HCT116 (cell line): ENCODE measurements at regions not wholly inside any gene's neighbourhood (a gene's known extent, or its start where the extent isn't known, plus 50 kb on each side); places are given as distances from the start of the nearest gene placed in this dataset.

ENCODE experiments used
- ATAC-seq: fragments of 200-7000 bp; cut with Tn5 transposase; 2 replicates; pipeline ENCODE4 v1.9.1; 2020; ENCODE audit warnings: mild to moderate bottlenecking, moderate library complexity
- BruUV-seq: library from RNA; stranded (reverse); fragments of 400-500 nt; replicated peaks from 2 replicates; lab custom pipeline; 2021; lab: Mats Ljungman, UMichigan
- CTCF ChIA-PET: fragments of 300-600 bp; sonication (Branson Sonifier 250); formaldehyde crosslinking; loops from one replicate; lab custom pipeline; 2021; ENCODE audit warnings: antibody characterized with exemption; lab: Charles Lee
- POLR2A ChIA-PET: fragments of 300-600, 350-600 bp; sonication (Branson Sonifier 250); formaldehyde crosslinking; loops from one replicate; lab custom pipeline; 2021; ENCODE audit warnings: antibody characterized with exemption; lab: Charles Lee
- RAD21 ChIA-PET, 2 experiments: fragments of 300-600 bp; sonication (Branson Sonifier 250); formaldehyde crosslinking; loops; one replicate each; lab custom pipeline; 2023; ENCODE audit warnings: low total read pairs in 2 of 2; ENCODE audit not compliant: uncharacterized antibody in 2 of 2, unreplicated experiment in 2 of 2, low non-redundant PET in 1 of 2; lab: Charles Lee
- DNase-seq: peaks from one replicate; pipeline ENCODE4 v3.0.0-alpha.2; 2010; ENCODE audit warnings: low read depth, low spot score
- H2AFZ ChIP-seq: fragments of 200-600 bp; shearing (Covaris generic), sonication (generic); 2 replicates; pipeline ENCODE4 v1.6.1; 2017; ENCODE audit warnings: low read depth, mixed run types, mixed read lengths, antibody characterized with exemption, low read length; ENCODE audit not compliant: poor library complexity, severe bottlenecking
- H3K27ac ChIP-seq: 2 replicates; pipeline ENCODE4 v1.5.1; 2012; ENCODE audit warnings: low read depth, low read length
- H3K27me3 ChIP-seq: fragments of 200-600 bp; sonication (generic); 2 replicates; pipeline ENCODE4 v1.6.1; 2016; ENCODE audit warnings: mixed run types, low read length, mixed read lengths; ENCODE audit not compliant: insufficient read depth
- H3K36me3 ChIP-seq, 2 experiments: fragments of 200-500 bp in 1 of 2; fragments of 200-600 bp in 1 of 2; sonication (Bioruptor generic) in 1 of 2; sonication (generic) in 1 of 2; 2 replicates each; pipeline versions ENCODE4 v1.5.1 to v1.6.1; 2014 to 2016; ENCODE audit warnings: low read length in 2 of 2, inconsistent platforms in 1 of 2, mixed read lengths in 1 of 2, mixed run types in 1 of 2; ENCODE audit not compliant: insufficient read depth in 2 of 2, control insufficient read depth in 1 of 2
- H3K4me1 ChIP-seq, 2 experiments: fragments of 200-600 bp in 1 of 2; sonication (generic) in 1 of 2; 2 replicates each; pipeline versions ENCODE4 v1.5.1 to v1.6.1; 2012 to 2017; ENCODE audit warnings: low read length in 2 of 2, inconsistent platforms in 1 of 2, mild to moderate bottlenecking in 1 of 2, mixed read lengths in 1 of 2, mixed run types in 1 of 2, moderate library complexity in 1 of 2; ENCODE audit not compliant: insufficient read depth in 2 of 2, control insufficient read depth in 1 of 2
- H3K4me2 ChIP-seq: fragments of 200-600 bp; sonication (generic); 2 replicates; pipeline ENCODE4 v1.6.1; 2017; ENCODE audit warnings: mixed run types, low read length, mixed read lengths
- H3K4me3 ChIP-seq, 2 experiments: fragments of 200-600 bp in 1 of 2; sonication (generic) in 1 of 2; replicated peaks in 1 of 2; 2 replicates each; pipeline ENCODE4 v1.5.1; 2011 to 2016; ENCODE audit warnings: low read length in 2 of 2, control low read depth in 1 of 2, low read depth in 1 of 2, mild to moderate bottlenecking in 1 of 2, mixed read lengths in 1 of 2, mixed run types in 1 of 2
- H3K79me2 ChIP-seq: fragments of 200-600 bp; sonication (generic); 2 replicates; pipeline ENCODE4 v1.6.1; 2017; ENCODE audit warnings: mild to moderate bottlenecking, mixed run types, low read length, moderate library complexity, mixed read lengths; ENCODE audit not compliant: insufficient read depth
- H3K9ac ChIP-seq: fragments of 200-600 bp; sonication (generic); 2 replicates; pipeline ENCODE4 v1.6.1; 2016; ENCODE audit warnings: low read length, mixed read lengths
- H3K9me2 ChIP-seq: fragments of 200-600 bp; sonication (generic), shearing (Covaris generic); 2 replicates; pipeline ENCODE4 v1.6.1; 2017; ENCODE audit warnings: mixed run types, mild to moderate bottlenecking, moderate library complexity; ENCODE audit not compliant: insufficient read depth
- H3K9me3 ChIP-seq, 2 experiments: fragments of 200-500 bp in 1 of 2; fragments of 200-600 bp in 1 of 2; sonication (Bioruptor generic) in 1 of 2; sonication (generic) in 1 of 2; 2 replicates each; pipeline ENCODE4 v1.6.1; 2014 to 2017; ENCODE audit warnings: low read length in 2 of 2, mixed read lengths in 2 of 2, inconsistent platforms in 1 of 2, low read depth in 1 of 2, mild to moderate bottlenecking in 1 of 2, mixed run types in 1 of 2, moderate library complexity in 1 of 2; ENCODE audit not compliant: control insufficient read depth in 1 of 2, insufficient read depth in 1 of 2
- H4K20me1 ChIP-seq: fragments of 200-600 bp; sonication (generic), shearing (Covaris generic); 2 replicates; pipeline ENCODE4 v1.6.1; 2017; ENCODE audit warnings: mixed run types, mild to moderate bottlenecking, moderate library complexity; ENCODE audit not compliant: insufficient read depth
- CBX3 ChIP-seq: IDR thresholded peaks from 2 replicates; pipeline ENCODE4 v1.6.1; 2012; ENCODE audit warnings: low read depth
- CEBPB ChIP-seq: IDR thresholded peaks from 2 replicates; pipeline ENCODE4 v1.6.1; 2012; ENCODE audit warnings: low read depth
- EGR1 ChIP-seq: IDR thresholded peaks from 2 replicates; pipeline ENCODE4 v1.6.1; 2012; ENCODE audit warnings: low read depth
- ELF1 ChIP-seq: IDR thresholded peaks from 2 replicates; pipeline ENCODE4 v1.6.1; 2012; ENCODE audit warnings: low read depth, borderline replicate concordance
- EZH2phosphoT487 ChIP-seq: fragments of 200-600 bp; IDR thresholded peaks from 2 replicates; pipeline ENCODE4 v1.6.1; 2018; ENCODE audit warnings: antibody characterized with exemption, borderline replicate concordance
- FOSL1 ChIP-seq: IDR thresholded peaks from 2 replicates; pipeline ENCODE4 v1.6.1; 2012; ENCODE audit warnings: low read depth
- JUND ChIP-seq: IDR thresholded peaks from 2 replicates; pipeline ENCODE4 v1.6.1; 2012
- POLR2A ChIP-seq: IDR thresholded peaks from 2 replicates; pipeline ENCODE4 v1.7.0; 2011; ENCODE audit warnings: borderline replicate concordance; ENCODE audit not compliant: insufficient read depth, insufficient read length; ENCODE audit errors: extremely low read depth
- SIN3A ChIP-seq: IDR thresholded peaks from 2 replicates; pipeline ENCODE4 v1.6.1; 2012; ENCODE audit warnings: low read depth
- SRF ChIP-seq: IDR thresholded peaks from 2 replicates; pipeline ENCODE4 v1.6.1; 2012; ENCODE audit warnings: low read depth
- TCF7L2 ChIP-seq: IDR thresholded peaks from 2 replicates; pipeline ENCODE4 v1.7.0; 2011; ENCODE audit warnings: borderline replicate concordance, inconsistent platforms; ENCODE audit not compliant: insufficient read depth, insufficient read length; ENCODE audit errors: extremely low read depth
- ZFX ChIP-seq: fragments of 450-650 bp; IDR thresholded peaks from 2 replicates; pipeline ENCODE4 v1.6.1; 2017
- ZNF274 ChIP-seq: fragments of 200-500 bp; sonication (Bioruptor generic); IDR thresholded peaks from 2 replicates; pipeline ENCODE4 v1.6.1; 2014; ENCODE audit warnings: mild to moderate bottlenecking, low read depth, low read length, inconsistent platforms
- intact Hi-C: fragments of 100-400 bp; cut with micrococcal nuclease; formaldehyde crosslinking; loops from 2 replicates; pipeline ENCODE4 v1.10.0; 2022
- TF ChIP-seq, protein P1 (sequence below): IDR thresholded peaks from 2 replicates; pipeline ENCODE4 v1.6.1; 2012
- TF ChIP-seq, protein P2 (sequence below): IDR thresholded peaks from 2 replicates; pipeline ENCODE4 v1.6.1; 2012; ENCODE audit warnings: low read depth

DNA sequence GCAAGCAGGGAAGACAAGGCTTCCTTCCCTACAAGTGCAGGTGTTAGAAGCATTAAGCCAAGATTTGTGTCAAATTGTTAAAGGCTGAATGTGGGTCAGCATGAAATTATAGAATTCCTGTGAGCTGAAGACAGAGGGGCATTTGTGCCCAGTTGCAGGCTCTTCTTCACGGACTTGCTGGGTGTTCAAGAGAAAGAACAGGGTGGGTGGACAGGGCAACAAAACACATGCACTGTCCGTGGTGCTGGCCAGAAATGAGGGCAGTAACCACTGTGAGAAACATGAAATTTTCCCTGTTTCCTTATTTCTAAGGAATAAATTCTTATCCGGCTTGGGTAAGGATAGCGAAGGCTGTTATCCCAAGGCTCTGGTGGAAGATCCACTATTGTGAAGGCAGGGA lies 579.5 kb upstream of the HTR1E start (continued):
- TF ChIP-seq SRF = no peak
- TF ChIP-seq, all 23 proteins: peak for 0

DNA sequence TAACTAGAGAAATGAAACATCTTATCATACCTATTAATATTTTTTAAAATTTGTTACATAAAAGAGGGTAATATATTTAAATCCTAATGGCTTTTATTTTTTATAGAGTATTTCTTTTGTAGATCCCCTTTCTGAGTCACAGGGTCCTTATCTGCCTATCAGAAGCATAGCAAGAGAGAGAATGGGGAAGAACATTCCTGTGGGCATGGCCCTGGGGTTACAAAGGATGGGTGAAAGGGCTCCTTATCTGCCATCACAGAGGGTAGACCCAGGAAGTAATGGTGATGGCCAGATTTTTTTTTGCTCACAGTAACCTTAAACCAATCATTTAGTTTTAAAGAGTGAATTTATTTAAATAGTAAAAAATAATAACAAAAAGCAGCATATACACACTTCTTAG lies 582.1 kb upstream of the HTR1E start:
- ChIA-PET RAD21 (no interaction called here), POLR2A (no interaction called here), CTCF (no interaction called here)
- DNase-seq (no peak), ATAC-seq (no peak)
- Histone ChIP-seq H3K9me2 (no peaks in the 10 kb centered on the region), H3K9ac (no peak overlapping the region), H2AFZ (no peak overlapping the region), H3K9me3 (no peaks in the 10 kb centered on the region), H3K4me3 (no peak overlapping the region), H3K27ac (no peak overlapping the region), H3K4me1 (no peaks in the 10 kb centered on the region), H3K4me2 (no peak overlapping the region), H3K27me3 (no peaks in the 10 kb centered on the region), H4K20me1 (no peaks in the 10 kb centered on the region), H3K79me2 (no peaks in the 10 kb centered on the region), H3K36me3 (no peaks in the 10 kb centered on the region)
- BruUV-seq = no TSS peak
- TF ChIP-seq JUND = no peak
- TF ChIP-seq, protein P1, sequence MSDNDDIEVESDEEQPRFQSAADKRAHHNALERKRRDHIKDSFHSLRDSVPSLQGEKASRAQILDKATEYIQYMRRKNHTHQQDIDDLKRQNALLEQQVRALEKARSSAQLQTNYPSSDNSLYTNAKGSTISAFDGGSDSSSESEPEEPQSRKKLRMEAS = no peak
- no peak for TF ChIP-seq CBX3
- TF ChIP-seq FOSL1 = no peak
- TF ChIP-seq EZH2phosphoT487 = no peak
- TF ChIP-seq TCF7L2 = no peak
- intact Hi-C loops = no loop called here

DNA sequence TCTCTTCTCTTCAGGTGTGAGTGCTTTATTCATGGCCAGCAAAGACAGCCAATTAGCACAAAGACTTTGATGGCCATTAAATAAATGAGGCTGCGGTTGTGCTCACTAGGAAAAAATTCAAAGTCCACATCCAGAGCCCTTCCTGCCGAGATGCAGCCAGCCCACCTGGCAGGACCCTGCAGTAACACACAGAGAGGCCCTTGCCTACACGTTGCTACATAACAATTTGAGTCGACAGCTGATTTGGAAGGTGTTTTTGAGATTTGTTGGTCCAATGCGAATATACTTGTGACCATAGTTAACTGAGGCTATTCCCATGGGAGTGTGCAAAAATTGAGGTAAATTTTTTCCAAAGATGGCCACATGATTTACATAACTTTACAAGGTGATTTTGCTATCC lies 605.4 kb upstream of the HTR1E start:
- Histone ChIP-seq H3K27ac (no peak overlapping the region), H4K20me1 (no peaks in the 10 kb centered on the region), H3K9me2 (no peaks in the 10 kb centered on the region), H3K79me2 (no peaks in the 10 kb centered on the region), H3K4me1 (no peaks in the 10 kb centered on the region), H3K4me2 (no peak overlapping the region), H3K9me3 (no peaks in the 10 kb centered on the region), H2AFZ (no peak overlapping the region), H3K36me3 (no peaks in the 10 kb centered on the region), H3K4me3 (no peak overlapping the region), H3K9ac (no peak overlapping the region), H3K27me3 (no peaks in the 10 kb centered on the region)
- no peak for ATAC-seq
- DNase-seq = no peak
- no TSS peak for BruUV-seq
- ChIA-PET RAD21 (no interaction called here), POLR2A (no interaction called here), CTCF (no interaction called here)
- intact Hi-C loops = no loop called here
- TF ChIP-seq ZFX = no peak
- TF ChIP-seq, protein P2, sequence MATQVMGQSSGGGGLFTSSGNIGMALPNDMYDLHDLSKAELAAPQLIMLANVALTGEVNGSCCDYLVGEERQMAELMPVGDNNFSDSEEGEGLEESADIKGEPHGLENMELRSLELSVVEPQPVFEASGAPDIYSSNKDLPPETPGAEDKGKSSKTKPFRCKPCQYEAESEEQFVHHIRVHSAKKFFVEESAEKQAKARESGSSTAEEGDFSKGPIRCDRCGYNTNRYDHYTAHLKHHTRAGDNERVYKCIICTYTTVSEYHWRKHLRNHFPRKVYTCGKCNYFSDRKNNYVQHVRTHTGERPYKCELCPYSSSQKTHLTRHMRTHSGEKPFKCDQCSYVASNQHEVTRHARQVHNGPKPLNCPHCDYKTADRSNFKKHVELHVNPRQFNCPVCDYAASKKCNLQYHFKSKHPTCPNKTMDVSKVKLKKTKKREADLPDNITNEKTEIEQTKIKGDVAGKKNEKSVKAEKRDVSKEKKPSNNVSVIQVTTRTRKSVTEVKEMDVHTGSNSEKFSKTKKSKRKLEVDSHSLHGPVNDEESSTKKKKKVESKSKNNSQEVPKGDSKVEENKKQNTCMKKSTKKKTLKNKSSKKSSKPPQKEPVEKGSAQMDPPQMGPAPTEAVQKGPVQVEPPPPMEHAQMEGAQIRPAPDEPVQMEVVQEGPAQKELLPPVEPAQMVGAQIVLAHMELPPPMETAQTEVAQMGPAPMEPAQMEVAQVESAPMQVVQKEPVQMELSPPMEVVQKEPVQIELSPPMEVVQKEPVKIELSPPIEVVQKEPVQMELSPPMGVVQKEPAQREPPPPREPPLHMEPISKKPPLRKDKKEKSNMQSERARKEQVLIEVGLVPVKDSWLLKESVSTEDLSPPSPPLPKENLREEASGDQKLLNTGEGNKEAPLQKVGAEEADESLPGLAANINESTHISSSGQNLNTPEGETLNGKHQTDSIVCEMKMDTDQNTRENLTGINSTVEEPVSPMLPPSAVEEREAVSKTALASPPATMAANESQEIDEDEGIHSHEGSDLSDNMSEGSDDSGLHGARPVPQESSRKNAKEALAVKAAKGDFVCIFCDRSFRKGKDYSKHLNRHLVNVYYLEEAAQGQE = no peak
- TF ChIP-seq EGR1 = no peak
- TF ChIP-seq ELF1 = no peak
- no peak for TF ChIP-seq FOSL1
- TF ChIP-seq POLR2A = no peak
- TF ChIP-seq ZNF274 = no peak
- TF ChIP-seq, protein P1 = no peak
- TF ChIP-seq CBX3 = no peak
- TF ChIP-seq SRF = no peak
- TF ChIP-seq CEBPB = no peak
- TF ChIP-seq SIN3A = no peak
- TF ChIP-seq EZH2phosphoT487 = no peak
